GM18517 (cell line): ENCODE measurements at regions not wholly inside any gene's neighbourhood (a gene's known extent, or its start where the extent isn't known, plus 50 kb on each side); places are given as distances from the start of the nearest gene placed in this dataset.

Source experiments
- ATAC-seq: cut with Tn5 transposase; IDR thresholded peaks from one replicate; pipeline ENCODE4 v1.9.1; 2021; ENCODE audit warnings: mild to moderate bottlenecking, moderate library complexity; ENCODE audit not compliant: unreplicated experiment

DNA sequence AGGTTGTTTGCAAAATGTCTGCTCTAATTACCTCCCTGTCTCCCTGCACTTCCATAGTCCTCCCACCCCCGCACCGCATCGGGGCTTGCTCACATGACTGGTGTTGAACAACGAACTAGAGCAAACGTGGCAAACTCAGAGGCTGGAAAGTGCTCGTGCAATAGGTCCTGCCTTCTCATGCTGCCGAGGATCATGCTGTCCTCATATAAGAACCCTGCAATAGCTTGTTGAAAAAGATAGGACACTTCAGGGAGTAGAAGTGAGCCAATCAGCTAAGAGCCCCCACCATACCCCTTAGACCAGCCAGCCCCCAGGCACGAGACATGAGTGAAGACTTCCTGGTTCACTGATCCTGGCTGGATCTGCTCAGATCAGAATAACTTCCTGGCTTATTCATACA lies 219.2 kb downstream of the C6orf118 start:
- ATAC-seq = no peak

DNA sequence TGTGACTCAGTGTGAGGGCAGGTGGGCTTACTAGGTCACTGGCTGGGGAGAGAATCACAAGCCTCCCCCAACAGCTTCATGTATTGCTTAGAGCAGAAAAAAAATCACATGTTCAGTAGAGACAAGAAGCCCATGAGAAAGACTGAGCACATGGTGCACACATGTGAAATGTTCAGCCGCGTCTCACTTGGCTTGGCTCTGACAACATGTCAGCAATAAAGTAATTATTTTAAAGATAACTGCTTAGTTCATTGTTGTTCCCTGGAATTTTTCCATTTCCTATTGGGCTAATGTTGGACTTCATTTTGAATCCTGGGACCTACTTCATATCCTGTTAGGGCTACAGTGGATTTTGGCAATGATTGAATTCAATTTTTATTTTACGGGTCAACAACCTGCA lies 222.6 kb downstream of the C6orf118 start:
- ATAC-seq = no peak

DNA sequence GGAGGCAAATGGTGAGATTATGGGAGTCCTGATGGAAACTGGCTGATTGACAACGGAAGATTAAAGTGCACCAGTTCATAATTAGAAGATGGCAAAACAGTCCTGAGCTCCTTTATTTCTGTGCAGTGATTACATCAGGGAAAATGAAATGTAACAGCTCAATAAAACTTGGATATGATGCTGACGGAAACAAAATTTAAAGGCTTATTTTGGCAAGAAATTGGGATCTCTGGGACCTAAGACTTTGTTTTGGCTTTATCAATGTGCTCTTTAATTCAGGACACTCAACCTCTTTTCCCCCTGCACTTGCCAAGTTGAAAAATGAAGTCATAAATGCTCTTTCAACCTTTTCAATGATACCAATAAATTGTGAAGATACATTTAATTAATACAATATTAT lies 226.8 kb downstream of the C6orf118 start:
- no peak for ATAC-seq

DNA sequence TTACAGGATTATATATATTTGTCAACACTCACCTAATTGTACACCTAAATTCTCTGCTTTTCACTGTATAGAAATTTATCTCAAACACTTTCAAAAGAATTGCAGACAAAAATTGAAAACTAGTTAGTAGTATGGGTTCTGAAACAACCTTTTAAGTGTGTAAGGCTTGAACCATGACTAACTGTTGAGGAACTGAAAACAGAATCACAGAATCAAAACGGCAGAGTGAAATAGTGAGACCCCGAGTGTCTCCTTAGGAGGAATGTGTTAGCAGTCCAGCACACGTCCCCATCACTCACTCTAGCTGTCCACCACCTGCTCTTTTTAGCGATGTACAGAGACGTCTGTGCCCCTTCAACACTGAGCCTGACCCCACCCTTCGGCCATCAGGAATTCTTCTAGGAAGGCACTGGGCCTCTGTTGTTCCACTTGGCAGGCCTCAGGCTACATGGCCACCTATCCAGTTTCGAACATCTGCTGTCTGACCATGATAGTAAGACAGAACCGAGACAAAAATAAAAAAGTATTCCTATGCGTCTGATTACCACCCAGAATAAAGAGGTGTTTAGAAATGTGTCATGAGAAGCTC lies 227.4 kb downstream of the C6orf118 start:
- ATAC-seq = no peak

GRCh38 chr6:165077876-165078275 lies 231.5 kb downstream of the C6orf118 start:
- no peak for ATAC-seq

GRCh38 chr6:165071906-165072305 lies 237.5 kb downstream of the C6orf118 start:
- ATAC-seq = no peak

- ATAC-seq = no peak
These were observed 248.7 kb downstream of the C6orf118 start for GRCh38 chr6:165060720-165061119.

GRCh38 chr6:165059032-165059431 lies 250.4 kb downstream of the C6orf118 start:
- ATAC-seq = no peak

DNA sequence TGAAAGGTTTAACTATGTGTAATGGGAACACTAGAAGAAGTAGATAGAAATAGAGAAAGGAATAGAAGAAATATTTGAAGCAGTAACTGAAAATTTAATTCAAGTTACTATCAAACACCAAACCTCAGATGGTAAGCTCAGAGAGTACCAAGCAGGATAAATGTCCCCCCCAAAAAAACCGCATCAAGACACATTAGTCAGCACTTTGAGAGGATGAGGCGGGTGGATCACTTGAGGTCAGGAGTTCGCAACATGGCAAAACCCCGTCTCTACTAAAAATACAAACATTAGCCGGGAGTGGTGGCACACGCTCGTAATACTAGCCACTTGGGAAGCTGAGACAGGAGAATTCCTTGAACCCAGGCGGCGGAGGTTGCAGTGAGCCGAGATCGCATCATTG lies 253.1 kb downstream of the C6orf118 start:
- no peak for ATAC-seq

DNA sequence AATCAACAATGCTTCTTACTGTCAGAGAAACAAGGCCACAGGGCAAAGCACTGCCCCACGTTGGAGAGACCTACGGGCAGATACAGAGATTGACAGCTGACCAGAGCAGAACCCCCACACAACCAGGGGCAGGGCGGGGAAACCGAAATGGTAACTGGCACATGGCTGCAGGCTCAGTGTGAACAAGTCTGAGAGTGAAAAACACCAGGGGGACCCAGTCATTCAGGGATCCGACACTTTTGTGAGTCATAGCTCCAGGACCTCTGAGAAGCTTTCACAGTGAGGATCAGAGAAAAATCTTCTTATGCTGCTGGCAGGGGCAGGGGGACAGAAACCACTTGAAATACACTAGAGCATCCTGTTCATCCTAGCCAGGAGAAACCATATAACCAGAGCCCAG lies 254.2 kb downstream of the C6orf118 start:
- no peak for ATAC-seq

GRCh38 chr6:165052561-165053480 lies 256.6 kb downstream of the C6orf118 start:
- no peak for ATAC-seq

- ATAC-seq = no peak
These were observed 260.0 kb downstream of the C6orf118 start for GRCh38 chr6:165049362-165049761.

DNA sequence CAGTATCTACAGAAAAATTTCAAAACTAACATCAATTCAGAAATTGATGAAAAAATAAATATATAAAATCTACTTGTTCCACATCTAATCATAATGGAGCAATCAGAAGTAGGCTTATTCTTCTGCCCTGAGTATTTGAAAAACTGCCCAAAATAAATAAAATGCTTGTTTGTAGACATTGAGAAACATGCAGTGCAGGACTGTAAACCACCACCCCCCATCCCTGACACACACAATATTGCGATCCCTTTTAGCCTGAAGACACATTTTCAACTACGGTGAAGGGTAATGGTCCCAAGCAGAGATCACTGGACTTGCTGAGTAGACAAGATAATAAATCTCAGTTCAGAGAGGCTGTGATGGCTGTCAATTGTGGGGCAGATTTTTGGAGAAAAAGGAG lies 261.5 kb downstream of the C6orf118 start:
- no peak for ATAC-seq

DNA sequence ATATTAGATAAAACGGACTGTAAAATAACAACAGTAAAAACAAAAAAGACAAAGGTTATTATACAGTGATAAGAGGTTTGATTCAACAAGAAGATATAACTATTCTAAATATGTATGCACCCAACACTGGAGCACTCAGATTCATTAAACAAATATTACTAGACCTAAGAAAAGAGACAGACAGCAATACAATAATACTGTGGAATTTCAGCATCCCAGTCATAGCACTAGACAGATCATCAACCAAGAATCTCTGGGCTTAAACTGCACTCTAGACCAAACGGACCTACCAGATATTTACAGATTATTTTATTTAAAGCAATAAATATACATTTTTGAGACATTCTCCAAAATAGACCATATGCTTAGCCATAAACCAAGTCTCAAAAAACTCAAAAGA lies 263.8 kb downstream of the C6orf118 start:
- no peak for ATAC-seq

DNA sequence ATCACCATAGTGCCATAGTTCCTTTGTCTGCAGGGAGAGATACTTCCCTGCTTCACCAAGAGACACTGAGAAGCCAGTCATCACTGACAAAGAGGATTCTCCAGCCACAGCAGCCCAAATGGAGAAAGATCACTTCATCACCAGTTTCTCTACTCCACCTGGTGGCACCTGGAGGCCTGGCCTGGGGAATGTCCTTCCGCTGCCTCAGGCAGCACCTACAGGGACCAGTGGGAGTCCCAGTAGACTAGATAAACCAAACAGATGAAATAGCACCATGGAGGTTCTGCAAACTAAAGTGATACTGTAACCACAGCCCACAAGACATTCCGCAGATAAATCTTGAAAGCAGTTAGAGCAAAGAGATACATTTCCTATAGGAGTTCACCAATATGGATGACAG lies 266.5 kb downstream of the C6orf118 start:
- ATAC-seq = no peak

DNA sequence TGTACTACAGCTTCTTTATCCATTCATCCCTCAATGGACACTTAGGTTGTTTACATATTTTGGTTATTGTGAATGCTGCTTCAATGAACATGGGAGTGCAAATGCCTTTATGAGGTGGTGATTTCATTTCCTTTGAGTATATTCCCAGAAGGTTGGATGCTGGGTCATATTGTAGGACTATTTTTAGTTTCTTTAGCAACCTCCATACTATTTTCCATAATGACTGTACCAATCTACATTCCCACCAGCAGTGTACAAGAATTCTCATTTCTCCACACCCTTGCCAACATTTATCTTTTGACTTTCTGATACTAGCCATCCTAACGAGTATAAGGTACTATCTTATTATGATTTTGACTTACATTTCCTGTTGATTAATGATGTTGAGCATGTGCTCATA lies 269.0 kb downstream of the C6orf118 start:
- ATAC-seq = no peak

DNA sequence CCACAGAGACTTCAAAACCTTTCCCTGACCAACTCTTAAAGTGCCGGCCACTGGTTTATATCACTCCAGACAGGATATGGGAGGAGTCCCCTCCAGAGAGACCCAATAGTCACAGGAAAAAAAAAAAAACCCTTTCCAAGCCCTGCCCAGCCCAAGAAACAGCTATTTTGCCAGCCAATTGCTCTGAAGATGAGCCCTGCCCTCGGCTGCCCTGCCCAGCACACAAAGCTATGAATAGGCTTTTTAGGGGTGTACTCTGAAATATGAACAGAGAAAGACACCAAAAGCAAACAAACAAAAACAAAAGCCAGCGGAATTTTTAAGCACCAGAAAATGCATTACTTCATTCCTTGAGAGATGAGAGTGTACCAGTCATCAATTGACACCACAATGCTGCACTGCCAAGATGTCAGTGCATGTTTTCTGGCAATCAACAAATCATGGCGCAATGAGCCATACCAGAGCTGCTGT lies 275.1 kb downstream of the C6orf118 start:
- ATAC-seq = no peak

DNA sequence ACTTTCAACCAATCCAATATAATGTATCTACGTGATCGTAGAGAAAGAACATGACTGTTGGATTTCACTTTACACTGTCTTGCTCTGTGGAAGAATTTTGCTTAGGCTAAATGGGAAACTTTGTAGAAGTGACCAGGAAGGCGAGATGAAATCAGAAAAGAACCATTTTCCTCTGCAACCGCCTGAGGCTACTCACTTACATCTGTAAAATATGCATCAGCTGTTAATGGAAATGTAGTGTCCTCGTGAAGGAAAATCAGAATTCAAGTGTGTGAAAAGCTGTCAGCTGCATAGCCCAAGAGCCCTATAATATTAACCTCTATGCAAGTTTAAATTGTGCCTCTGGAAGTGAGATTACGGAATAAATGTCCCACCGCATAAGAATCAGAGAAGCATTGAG lies 277.9 kb downstream of the C6orf118 start:
- no peak for ATAC-seq

DNA sequence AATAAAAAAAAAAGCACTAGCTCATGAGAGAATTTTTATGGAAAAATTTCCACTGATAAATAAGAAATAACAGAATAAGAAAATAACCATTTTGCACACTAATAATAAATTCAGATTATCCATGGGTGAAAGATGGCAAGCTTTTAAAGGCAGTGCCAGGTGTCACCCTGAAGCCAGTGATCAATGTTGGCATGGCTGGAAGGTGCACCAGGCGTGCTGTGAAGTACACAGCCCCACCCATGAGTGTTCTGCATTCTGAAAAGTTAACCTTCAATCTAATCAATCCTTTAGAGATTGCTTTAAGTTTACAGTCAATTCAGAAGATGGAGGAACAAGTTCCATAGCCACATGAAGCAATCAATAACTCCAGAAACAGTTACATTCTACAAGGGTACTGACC lies 284.4 kb downstream of the C6orf118 start:
- no peak for ATAC-seq

GRCh38 chr6:165019681-165020080 lies 289.7 kb downstream of the C6orf118 start:
- no peak for ATAC-seq

GRCh38 chr6:165015676-165016075 lies 293.7 kb downstream of the C6orf118 start:
- ATAC-seq = no peak

DNA sequence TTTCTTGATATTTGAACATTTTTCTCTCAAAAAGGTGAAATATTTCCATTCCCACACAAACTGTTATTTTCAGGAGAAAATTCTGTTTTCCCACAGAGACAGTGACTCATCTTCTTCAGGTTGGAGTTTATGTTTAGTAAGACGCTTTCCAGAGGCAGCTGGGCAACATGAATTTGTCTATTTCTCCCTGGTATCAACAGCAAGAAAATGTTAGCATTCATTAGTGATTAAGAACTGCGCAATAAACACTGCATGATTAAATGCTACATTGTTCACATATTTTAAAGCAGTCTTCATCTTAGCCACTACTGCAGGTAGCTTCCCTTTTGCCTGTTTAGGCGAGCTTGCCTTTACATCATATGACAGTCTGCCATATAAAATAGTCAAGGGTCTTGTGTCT lies 295.7 kb downstream of the C6orf118 start:
- no peak for ATAC-seq
